Vagina (tissue), 2 donors: ENCODE measurements at regions not wholly inside any gene's neighbourhood (a gene's known extent, or its start where the extent isn't known, plus 50 kb on each side); places are given as distances from the start of the nearest gene placed in this dataset.

Experiments
- DNase-seq, 2 donors: peaks; one replicate each; pipeline ENCODE4 v3.0.0-alpha.2; 2017; ENCODE audit errors: extremely low spot score in 2 of 2
- H3K27ac ChIP-seq: fragments of 200-600 bp; sonication (generic); one replicate; pipeline ENCODE4 v1.5.1; 2019
- H3K27me3 ChIP-seq: fragments of 200-600 bp; sonication (generic); one replicate; pipeline ENCODE4 v1.5.1; 2019
- H3K36me3 ChIP-seq, 2 donors: fragments of 200-600 bp; sonication (generic); one replicate each; pipeline ENCODE4 v1.5.1; 2017 to 2019
- H3K4me1 ChIP-seq: fragments of 200-600 bp; sonication (generic); one replicate; pipeline ENCODE4 v1.5.1; 2019
- H3K4me3 ChIP-seq, 2 donors: fragments of 200-600 bp; sonication (generic); 1 replicate in 1 of 2; 2 replicates in 1 of 2; pipeline ENCODE4 v1.5.1; 2016 to 2019
- H3K9me3 ChIP-seq: fragments of 200-600 bp; sonication (generic); one replicate; pipeline ENCODE4 v1.5.1; 2019
- POLR2A ChIP-seq, 2 donors: fragments of 450-650 bp; IDR thresholded peaks; one replicate each; pipeline ENCODE4 v1.6.1; 2017; ENCODE audit warnings: antibody characterized with exemption in 2 of 2, mild to moderate bottlenecking in 2 of 2, moderate library complexity in 2 of 2
- POLR2AphosphoS5 ChIP-seq, 2 donors: sonication (generic); formaldehyde crosslinking; IDR thresholded peaks; one replicate each; pipeline ENCODE4 v1.9.0; 2017; ENCODE audit warnings: antibody characterized with exemption in 2 of 2, mild to moderate bottlenecking in 2 of 2, low read depth in 1 of 2; ENCODE audit not compliant: insufficient read depth in 1 of 2
- intact Hi-C: fragments of 100-400 bp; cut with DNase I; formaldehyde crosslinking; loops from one replicate; pipeline ENCODE4 v1.15.1; 2023
- TF ChIP-seq, protein P1 (sequence below), 3 experiments: fragments of 450-650 bp in 2 of 3; fragments of 200-600 bp in 1 of 3; sonication (generic) in 1 of 3; IDR thresholded peaks; one replicate each; pipeline ENCODE4 v1.5.1; 2017 to 2019; ENCODE audit warnings: antibody characterized with exemption in 3 of 3, mild to moderate bottlenecking in 2 of 3, moderate library complexity in 2 of 3

DNA sequence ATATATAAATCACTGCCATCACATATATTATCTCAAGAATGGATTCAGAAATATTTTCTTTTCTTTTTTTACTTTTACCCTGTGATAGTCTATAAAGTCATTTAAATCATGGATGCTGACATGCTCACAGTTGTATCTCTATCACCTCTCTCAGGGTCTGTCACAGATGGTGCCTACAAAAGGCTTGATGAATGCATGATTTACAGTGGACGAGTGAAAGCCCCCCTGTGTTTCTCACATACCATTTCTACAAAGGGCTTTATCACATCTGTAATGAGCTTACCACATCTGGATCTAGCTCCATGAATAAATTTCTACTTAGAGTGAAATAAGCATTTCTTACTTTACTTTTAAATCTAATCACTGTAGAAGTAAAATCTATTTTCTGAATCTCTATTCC is 121.4 kb upstream of the CARD18 start:
- Histone ChIP-seq H3K9me3 (no peaks in the 10 kb centered on the region), H3K27ac (no peak overlapping the region), H3K27me3 (no peaks in the 10 kb centered on the region), H3K36me3 (no peaks in the 10 kb centered on the region), H3K4me3 (no peak overlapping the region), H3K4me1 (no peaks in the 10 kb centered on the region)
- DNase-seq: no peak
- TF ChIP-seq, protein P1, sequence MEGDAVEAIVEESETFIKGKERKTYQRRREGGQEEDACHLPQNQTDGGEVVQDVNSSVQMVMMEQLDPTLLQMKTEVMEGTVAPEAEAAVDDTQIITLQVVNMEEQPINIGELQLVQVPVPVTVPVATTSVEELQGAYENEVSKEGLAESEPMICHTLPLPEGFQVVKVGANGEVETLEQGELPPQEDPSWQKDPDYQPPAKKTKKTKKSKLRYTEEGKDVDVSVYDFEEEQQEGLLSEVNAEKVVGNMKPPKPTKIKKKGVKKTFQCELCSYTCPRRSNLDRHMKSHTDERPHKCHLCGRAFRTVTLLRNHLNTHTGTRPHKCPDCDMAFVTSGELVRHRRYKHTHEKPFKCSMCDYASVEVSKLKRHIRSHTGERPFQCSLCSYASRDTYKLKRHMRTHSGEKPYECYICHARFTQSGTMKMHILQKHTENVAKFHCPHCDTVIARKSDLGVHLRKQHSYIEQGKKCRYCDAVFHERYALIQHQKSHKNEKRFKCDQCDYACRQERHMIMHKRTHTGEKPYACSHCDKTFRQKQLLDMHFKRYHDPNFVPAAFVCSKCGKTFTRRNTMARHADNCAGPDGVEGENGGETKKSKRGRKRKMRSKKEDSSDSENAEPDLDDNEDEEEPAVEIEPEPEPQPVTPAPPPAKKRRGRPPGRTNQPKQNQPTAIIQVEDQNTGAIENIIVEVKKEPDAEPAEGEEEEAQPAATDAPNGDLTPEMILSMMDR (IDR thresholded peaks at IDR 0.05): no peak
- TF ChIP-seq POLR2A (IDR thresholded peaks at IDR 0.05) (no peak), POLR2AphosphoS5 (IDR thresholded peaks at IDR 0.05; ENCODE audit: insufficient read depth in 1 of 2, low read depth in 1 of 2) (no peak)
- intact Hi-C loops: no loop called here

DNA sequence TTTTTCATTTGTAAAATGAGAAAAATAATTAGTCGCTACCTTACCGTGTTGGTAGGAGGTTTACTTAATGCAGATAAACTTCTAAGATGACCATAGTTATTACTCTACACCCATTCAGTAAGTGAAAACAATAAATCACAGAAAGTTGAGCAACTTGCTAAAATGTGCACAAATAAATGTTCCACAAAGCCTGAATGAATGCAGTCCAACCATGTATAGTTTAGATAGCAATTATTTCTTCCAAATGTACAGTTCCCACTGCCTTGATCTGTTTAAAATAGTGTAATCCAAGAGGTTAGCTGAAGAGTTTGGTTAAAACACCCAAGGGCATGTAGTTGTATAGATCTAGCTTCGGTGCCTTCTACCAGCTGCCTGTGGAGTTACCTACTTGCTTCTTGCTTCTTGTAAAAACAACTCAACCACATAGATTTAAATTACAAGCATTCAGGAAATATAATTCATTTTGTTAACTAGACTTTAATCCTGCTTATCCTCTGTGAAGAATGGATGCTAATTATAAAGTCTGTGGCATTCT is 106.3 kb upstream of the CARD18 start:
- H3K9me3 ChIP-seq: no peaks in the 10 kb centered on the region
- DNase-seq: no peak
- no peak overlapping the region for H3K27ac ChIP-seq
- no peaks in the 10 kb centered on the region for H3K36me3 ChIP-seq
- no peaks in the 10 kb centered on the region for H3K27me3 ChIP-seq
- intact Hi-C loops: no loop called here
- H3K4me3 ChIP-seq: no peak overlapping the region
- TF ChIP-seq POLR2A (IDR thresholded peaks at IDR 0.05) (no peak), POLR2AphosphoS5 (IDR thresholded peaks at IDR 0.05; ENCODE audit: insufficient read depth in 1 of 2, low read depth in 1 of 2) (no peak)
- TF ChIP-seq, protein P1 (IDR thresholded peaks at IDR 0.05): no peak
- H3K4me1 ChIP-seq: no peaks in the 10 kb centered on the region

DNA sequence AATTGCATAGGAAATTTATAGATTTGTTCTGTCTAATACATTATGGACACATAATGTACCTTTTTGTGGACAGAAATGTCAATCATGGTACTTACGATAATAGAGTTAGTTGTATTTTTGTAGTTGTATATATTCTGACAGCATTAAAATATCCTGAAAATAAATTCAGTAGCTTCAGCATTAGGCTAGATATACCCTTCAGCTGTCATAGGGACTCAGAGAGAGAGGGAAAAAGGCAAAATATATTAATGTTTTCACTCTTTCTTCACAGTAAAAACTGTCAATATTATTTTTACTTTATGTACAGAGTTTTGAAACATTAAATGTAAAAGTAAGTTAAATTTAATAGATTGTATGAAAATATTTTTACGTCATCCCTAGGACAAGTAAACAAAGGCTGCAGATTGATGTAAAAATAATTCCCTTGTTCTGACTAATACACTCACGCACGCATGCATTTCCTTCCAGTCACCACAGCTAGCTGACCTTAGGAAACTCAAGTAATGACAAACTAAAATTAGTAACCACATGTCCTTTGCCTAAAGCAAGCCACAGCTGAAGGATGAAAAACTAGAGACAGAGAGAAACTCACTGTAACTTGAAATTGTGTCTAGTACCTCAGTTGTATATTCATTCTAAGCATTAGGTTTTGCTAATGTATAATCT is 104.7 kb upstream of the CARD18 start:
- H3K9me3 ChIP-seq: no peaks in the 10 kb centered on the region
- H3K27me3 ChIP-seq: no peaks in the 10 kb centered on the region
- no peaks in the 10 kb centered on the region for H3K4me1 ChIP-seq
- no peak for TF ChIP-seq POLR2A (IDR thresholded peaks at IDR 0.05)
- peak in 1 of 2 donors; percentile 74 for TF ChIP-seq POLR2AphosphoS5 (IDR thresholded peaks at IDR 0.05; ENCODE audit: insufficient read depth in 1 of 2, low read depth in 1 of 2)
- no peak overlapping the region for H3K4me3 ChIP-seq
- DNase-seq: no peak
- H3K27ac ChIP-seq: no peak overlapping the region
- H3K36me3 ChIP-seq: no peaks in the 10 kb centered on the region
- intact Hi-C loops: no loop called here

GRCh38 chr11:105241136-105241535 is 101.6 kb upstream of the CARD18 start:
- Histone ChIP-seq H3K9me3 (no peaks in the 10 kb centered on the region), H3K36me3 (no peaks in the 10 kb centered on the region), H3K4me1 (no peaks in the 10 kb centered on the region), H3K4me3 (no peak overlapping the region), H3K27ac (no peak overlapping the region), H3K27me3 (no peaks in the 10 kb centered on the region)
- no peak for DNase-seq
- TF ChIP-seq POLR2A (IDR thresholded peaks at IDR 0.05) (no peak), POLR2AphosphoS5 (IDR thresholded peaks at IDR 0.05; ENCODE audit: insufficient read depth in 1 of 2, low read depth in 1 of 2) (no peak)
- TF ChIP-seq, protein P1 (IDR thresholded peaks at IDR 0.05): no peak
- intact Hi-C loops: no loop called here

DNA sequence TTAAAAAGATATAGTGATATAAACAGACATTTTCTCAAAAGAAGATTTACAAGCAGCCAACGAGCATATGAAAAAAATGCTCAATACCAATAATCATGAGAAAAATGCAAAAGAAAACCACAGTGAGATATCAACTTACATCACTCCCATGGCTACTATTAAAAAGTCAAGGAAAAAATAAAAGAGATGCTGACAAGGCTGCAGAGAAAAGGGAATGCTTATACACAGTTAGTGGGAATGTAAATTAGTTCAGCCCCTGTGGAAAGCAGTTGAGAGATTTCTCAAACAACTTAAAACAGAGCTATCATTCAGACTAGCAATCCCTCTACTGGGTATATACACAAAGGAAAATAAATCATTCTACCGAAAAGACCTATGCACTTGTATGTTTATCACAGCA is 97.1 kb upstream of the CARD18 start:
- intact Hi-C loops: no loop called here
- Histone ChIP-seq H3K36me3 (no peaks in the 10 kb centered on the region), H3K9me3 (no peaks in the 10 kb centered on the region), H3K27ac (no peak overlapping the region), H3K4me1 (no peaks in the 10 kb centered on the region), H3K27me3 (no peaks in the 10 kb centered on the region), H3K4me3 (no peak overlapping the region)
- DNase-seq: no peak
- TF ChIP-seq POLR2A (IDR thresholded peaks at IDR 0.05): no peak
- TF ChIP-seq POLR2AphosphoS5 (IDR thresholded peaks at IDR 0.05; ENCODE audit: insufficient read depth in 1 of 2, low read depth in 1 of 2): no peak
- TF ChIP-seq, protein P1 (IDR thresholded peaks at IDR 0.05): no peak
